ENCODE measurements at regions not wholly inside any gene's neighbourhood (a gene's known extent, or its start where the extent isn't known, plus 50 kb on each side); places are given as distances from the start of the nearest gene placed in this dataset.

DNA sequence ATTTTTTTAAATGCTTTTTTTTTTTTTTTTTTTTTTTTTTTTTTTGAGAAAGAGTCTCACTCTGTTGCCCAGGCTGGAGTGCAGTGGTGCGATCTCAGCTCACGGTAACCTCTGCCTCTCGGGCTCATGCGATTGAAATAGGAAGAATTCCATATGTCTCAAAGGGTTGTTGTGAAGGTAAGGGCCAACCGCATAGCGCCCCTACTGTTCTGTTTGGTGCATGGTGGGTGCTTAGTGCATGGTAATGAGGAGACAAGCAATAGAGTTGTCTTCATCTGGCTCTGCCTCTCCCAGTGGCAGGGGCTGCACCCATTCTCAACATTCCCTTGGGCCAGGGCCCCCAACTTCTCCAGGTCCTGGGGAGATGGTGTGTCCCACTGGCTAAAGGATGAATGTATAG lies 68.7 kb downstream of the RASL11A start:
- no peak for DNase-seq
- no TSS peak for BruUV-seq (replicated peaks)
- no peak overlapping the region for H3K4me2 ChIP-seq
- no peak overlapping the region for H3K27ac ChIP-seq
- no peaks in the 10 kb centered on the region for H3K27me3 ChIP-seq (ENCODE audit: insufficient read depth, low read depth)
- peaks cover 22% of the 10 kb centered on the region for H3F3A ChIP-seq (ENCODE audit: insufficient read depth, low read depth)
- H3K9me3 ChIP-seq (ENCODE audit: insufficient read depth, low read depth) = no peaks in the 10 kb centered on the region
- H3K9me2 ChIP-seq (ENCODE audit: insufficient read depth) = no peaks in the 10 kb centered on the region
- H3K36me3 ChIP-seq (ENCODE audit: low read depth) = no peaks in the 10 kb centered on the region
- intact Hi-C loops (cut with micrococcal nuclease; ENCODE audit: unreplicated experiment) = no loop called here
- CTCF ChIA-PET = interaction anchor here (0.6 to 0.7 kb wide), 3 partner anchors 297 to 489 kb away, joined by 3 to 20 read pairs (median 15); no protein-coding TSS in a partner anchor
- no peak overlapping the region for H2AFZ ChIP-seq
- peaks cover 25% of the 10 kb centered on the region for H3K4me1 ChIP-seq (replicated peaks; ENCODE audit: insufficient read depth)
- TF ChIP-seq EZH2 (IDR thresholded peaks at IDR 0.05; ENCODE audit: low read depth) = no peak
- TF ChIP-seq, protein P1, sequence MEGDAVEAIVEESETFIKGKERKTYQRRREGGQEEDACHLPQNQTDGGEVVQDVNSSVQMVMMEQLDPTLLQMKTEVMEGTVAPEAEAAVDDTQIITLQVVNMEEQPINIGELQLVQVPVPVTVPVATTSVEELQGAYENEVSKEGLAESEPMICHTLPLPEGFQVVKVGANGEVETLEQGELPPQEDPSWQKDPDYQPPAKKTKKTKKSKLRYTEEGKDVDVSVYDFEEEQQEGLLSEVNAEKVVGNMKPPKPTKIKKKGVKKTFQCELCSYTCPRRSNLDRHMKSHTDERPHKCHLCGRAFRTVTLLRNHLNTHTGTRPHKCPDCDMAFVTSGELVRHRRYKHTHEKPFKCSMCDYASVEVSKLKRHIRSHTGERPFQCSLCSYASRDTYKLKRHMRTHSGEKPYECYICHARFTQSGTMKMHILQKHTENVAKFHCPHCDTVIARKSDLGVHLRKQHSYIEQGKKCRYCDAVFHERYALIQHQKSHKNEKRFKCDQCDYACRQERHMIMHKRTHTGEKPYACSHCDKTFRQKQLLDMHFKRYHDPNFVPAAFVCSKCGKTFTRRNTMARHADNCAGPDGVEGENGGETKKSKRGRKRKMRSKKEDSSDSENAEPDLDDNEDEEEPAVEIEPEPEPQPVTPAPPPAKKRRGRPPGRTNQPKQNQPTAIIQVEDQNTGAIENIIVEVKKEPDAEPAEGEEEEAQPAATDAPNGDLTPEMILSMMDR (conservative IDR thresholded peaks at IDR 0.05) = peak; percentile 70
- POLR2A ChIA-PET (ENCODE audit: unreplicated experiment) = no interaction called here
- H3K4me3 ChIP-seq = no peak overlapping the region
- H3K79me2 ChIP-seq (ENCODE audit: low read depth) = no peaks in the 10 kb centered on the region
- no peaks in the 10 kb centered on the region for H4K20me1 ChIP-seq (ENCODE audit: insufficient read depth)

DNA sequence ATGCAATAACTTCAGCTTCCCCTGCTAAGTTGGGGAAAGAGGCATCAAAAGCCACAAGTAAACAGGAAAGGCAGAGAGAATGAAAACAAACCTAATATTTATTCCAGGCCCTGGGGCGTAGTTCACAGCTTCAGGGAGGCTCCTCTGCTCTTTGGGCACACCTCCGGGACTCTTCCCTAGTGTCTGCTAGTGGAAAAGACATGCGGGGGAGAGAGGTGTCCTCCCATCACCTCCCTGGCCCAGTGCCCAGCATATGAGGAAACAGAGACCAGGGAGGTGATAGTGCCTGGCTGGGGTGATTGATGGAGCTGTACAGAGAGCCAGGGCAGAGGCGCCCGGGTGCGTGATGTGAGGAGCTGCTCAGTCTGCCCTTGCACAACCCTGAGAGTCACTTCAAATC lies 71.0 kb downstream of the RASL11A start:
- DNase-seq = peak in 1 of 2 experiments; percentile 59
- Histone ChIP-seq H3K27me3 (ENCODE audit: insufficient read depth, low read depth) (no peaks in the 10 kb centered on the region), H4K20me1 (ENCODE audit: insufficient read depth) (no peaks in the 10 kb centered on the region), H3F3A (ENCODE audit: insufficient read depth, low read depth) (peaks cover 22% of the 10 kb centered on the region), H3K36me3 (ENCODE audit: low read depth) (no peaks in the 10 kb centered on the region), H3K9me2 (ENCODE audit: insufficient read depth) (no peaks in the 10 kb centered on the region), H3K9me3 (ENCODE audit: insufficient read depth, low read depth) (no peaks in the 10 kb centered on the region), H3K4me1 (replicated peaks; ENCODE audit: insufficient read depth) (peaks cover 25% of the 10 kb centered on the region), H3K4me3 (no peak overlapping the region), H3K79me2 (ENCODE audit: low read depth) (no peaks in the 10 kb centered on the region), H2AFZ (0 out of 2 replicates have a peak overlapping the region, but pooled peaks have one; percentile 30), H3K4me2 (peak overlapping the region; percentile 65), H3K27ac (peak overlapping the region; percentile 53)
- intact Hi-C loops (cut with micrococcal nuclease; ENCODE audit: unreplicated experiment) = no loop called here
- ChIA-PET POLR2A (ENCODE audit: unreplicated experiment) (no interaction called here), CTCF (interaction anchor here (0.6 kb wide), 2 partner anchors 95 to 395 kb away, joined by 3 to 5 read pairs; no protein-coding TSS in a partner anchor)
- no peak for TF ChIP-seq EZH2 (IDR thresholded peaks at IDR 0.05; ENCODE audit: low read depth)
- TF ChIP-seq, protein P1 (conservative IDR thresholded peaks at IDR 0.05) = no peak
- BruUV-seq (replicated peaks) = no TSS peak

GRCh38 chr13:27347211-27347772 lies 76.7 kb downstream of the RASL11A start:
- H3K9me3 ChIP-seq (ENCODE audit: insufficient read depth, low read depth) = no peaks in the 10 kb centered on the region
- POLR2A ChIA-PET (ENCODE audit: unreplicated experiment) = no interaction called here
- no peaks in the 10 kb centered on the region for H4K20me1 ChIP-seq (ENCODE audit: insufficient read depth)
- CTCF ChIA-PET = no interaction called here
- H3K79me2 ChIP-seq (ENCODE audit: low read depth) = no peaks in the 10 kb centered on the region
- peaks cover 9% of the 10 kb centered on the region; the same call in 1 of the 2 replicates for H3F3A ChIP-seq (ENCODE audit: insufficient read depth, low read depth)
- intact Hi-C loops (cut with micrococcal nuclease; ENCODE audit: unreplicated experiment) = no loop called here
- H3K4me1 ChIP-seq (replicated peaks; ENCODE audit: insufficient read depth) = peaks cover 6% of the 10 kb centered on the region
- DNase-seq = no peak
- no peak for TF ChIP-seq EZH2 (IDR thresholded peaks at IDR 0.05; ENCODE audit: low read depth)
- TF ChIP-seq, protein P1 (conservative IDR thresholded peaks at IDR 0.05) = no peak
- no peak overlapping the region for H3K4me3 ChIP-seq
- no peak overlapping the region for H2AFZ ChIP-seq
- H3K27ac ChIP-seq = no peak overlapping the region
- no peak overlapping the region for H3K4me2 ChIP-seq
- no peaks in the 10 kb centered on the region for H3K9me2 ChIP-seq (ENCODE audit: insufficient read depth)
- BruUV-seq (replicated peaks) = no TSS peak
- no peaks in the 10 kb centered on the region for H3K27me3 ChIP-seq (ENCODE audit: insufficient read depth, low read depth)
- H3K36me3 ChIP-seq (ENCODE audit: low read depth) = no peaks in the 10 kb centered on the region
